Fibroblast of villous mesenchyme (primary cell): ENCODE measurements at regions not wholly inside any gene's neighbourhood (a gene's known extent, or its start where the extent isn't known, plus 50 kb on each side); places are given as distances from the start of the nearest gene placed in this dataset.

Source experiments
- DNase-seq: peaks from one replicate; pipeline ENCODE4 v3.0.0-alpha.2; 2010; ENCODE audit warnings: low read depth
- H3K4me3 ChIP-seq: 2 replicates; pipeline ENCODE4 v1.5.1; 2011; ENCODE audit warnings: low read depth, mild to moderate bottlenecking, low read length
- CTCF ChIP-seq: IDR thresholded peaks from 2 replicates; pipeline ENCODE4 v1.5.1; 2012; ENCODE audit warnings: low read depth, mild to moderate bottlenecking, low read length; ENCODE audit not compliant: insufficient read depth

GRCh38 chr5:8239646-8240045 lies 370.7 kb downstream of the MTRR start:
- H3K4me3 ChIP-seq: no peak overlapping the region
- no peak for TF ChIP-seq CTCF
- no peak for DNase-seq

- TF ChIP-seq CTCF: no peak
- no peak for DNase-seq
- no peak overlapping the region for H3K4me3 ChIP-seq
These were observed 372.1 kb downstream of the MTRR start for GRCh38 chr5:8241076-8241475.

- H3K4me3 ChIP-seq: no peak overlapping the region
- no peak for TF ChIP-seq CTCF
- no peak for DNase-seq
These were observed 372.6 kb downstream of the MTRR start for GRCh38 chr5:8241558-8241957.

- no peak for DNase-seq
- no peak for TF ChIP-seq CTCF
- no peak overlapping the region for H3K4me3 ChIP-seq
These were observed 378.3 kb downstream of the MTRR start for GRCh38 chr5:8247049-8247899.

GRCh38 chr5:8253376-8253775 lies 384.4 kb downstream of the MTRR start:
- DNase-seq: no peak
- no peak for TF ChIP-seq CTCF
- H3K4me3 ChIP-seq: no peak overlapping the region

GRCh38 chr5:8254674-8255073 lies 385.7 kb downstream of the MTRR start:
- no peak for DNase-seq
- H3K4me3 ChIP-seq: no peak overlapping the region
- no peak for TF ChIP-seq CTCF

- no peak for TF ChIP-seq CTCF
- H3K4me3 ChIP-seq: no peak overlapping the region
- DNase-seq: no peak
These were observed 389.9 kb downstream of the MTRR start for GRCh38 chr5:8258801-8259200.
